ENCODE measurements at regions not wholly inside any gene's neighbourhood (a gene's known extent, or its start where the extent isn't known, plus 50 kb on each side); places are given as distances from the start of the nearest gene placed in this dataset.

GRCh38 chr15:99502661-99503060 lies 63.1 kb upstream of the MEF2A start:
- H3K79me2 ChIP-seq (ENCODE audit: control insufficient read depth, insufficient read depth, low read length) = no peaks in the 10 kb centered on the region; the same call in 1 of the 2 replicates
- RAD21 ChIA-PET (ENCODE audit: unreplicated experiment) = interaction anchor here (0.6 to 4.8 kb wide), 14 partner anchors 10 to 230 kb away, joined by 3 to 84 read pairs (median 4); partner anchors contain the start of gene MEF2A
- H3K36me3 ChIP-seq (ENCODE audit: control insufficient read depth in 2 of 2, insufficient read depth in 2 of 2, low read length in 1 of 2) = no peaks in the 10 kb centered on the region
- intact Hi-C loops (cut with micrococcal nuclease; ENCODE audit: unreplicated experiment) = loop anchor here (5.0 kb wide), 2 partner anchors 130 to 230 kb away; no protein-coding TSS in a partner anchor
- peak; percentile 2; the same call in 2 of the 3 replicates for ATAC-seq
- BruUV-seq (replicated peaks) = no TSS peak
- SMC1A ChIA-PET (ENCODE audit: uncharacterized antibody, unreplicated experiment) = interaction anchor here (0.7 to 4.9 kb wide), 20 partner anchors 11 to 248 kb away, joined by 3 to 92 read pairs (median 4); partner anchors contain the start of gene LYSMD4
- peaks cover 57% of the 10 kb centered on the region for H3K4me1 ChIP-seq (ENCODE audit: control insufficient read depth, insufficient read depth, low read length)
- H3K9ac ChIP-seq (ENCODE audit: control insufficient read depth, insufficient read depth, low read length) = peak overlapping the region; percentile 78
- no peak for FAIRE-seq
- H3K9me3 ChIP-seq (replicated peaks; ENCODE audit: control insufficient read depth, insufficient read depth, low read length) = peaks cover 4% of the 10 kb centered on the region; the same call in 2 of the 3 replicates
- CTCF ChIA-PET = interaction anchor here (0.9 to 3.8 kb wide), 10 partner anchors 9 to 230 kb away, joined by 3 to 38 read pairs (median 5); no protein-coding TSS in a partner anchor
- 5% methylated on average over 5 of the region's 5 CpGs for WGBS (ENCODE audit: insufficient coverage, insufficient replicate concordance, low lambda C conversion rate, missing lambda C conversion rate)
- TF ChIP-seq TBL1XR1 (IDR thresholded peaks at IDR 0.05; ENCODE audit: low read depth, low read length) (no peak), POLR2A (IDR thresholded peaks at IDR 0.05; ENCODE audit: low read depth, low read length) (peak; percentile 9; the same call in 1 of the 2 replicates)
- POLR2A ChIA-PET = interaction anchor here (0.7 to 3.8 kb wide), 6 partner anchors 10 to 250 kb away, joined by 3 to 48 read pairs (median 4); partner anchors contain the start of gene LYSMD4
- H4K20me1 ChIP-seq (ENCODE audit: control insufficient read depth, insufficient read depth) = no peaks in the 10 kb centered on the region
- in situ Hi-C loops (cut with MboI) = loop anchor here (25.0 kb wide), 1 partner anchor 1435 kb away; no protein-coding TSS in a partner anchor
- H3K27ac ChIP-seq (ENCODE audit: control insufficient read depth, insufficient read depth) = peak overlapping the region; percentile 95
- H2AFZ ChIP-seq (ENCODE audit: control insufficient read depth, low read depth, low read length) = peak overlapping the region; percentile 82
- H3K27me3 ChIP-seq (replicated peaks in 1 of 2; ENCODE audit: control insufficient read depth in 2 of 2, insufficient read depth in 2 of 2, low read length in 1 of 2) = no peaks in the 10 kb centered on the region
- H3K4me3 ChIP-seq = peak overlapping the region; percentile 33; the same call in 1 of the 2 replicates
- no peak for DNase-seq (ENCODE audit: low read depth, low spot score)
- peak overlapping the region; percentile 82 for H3K4me2 ChIP-seq (ENCODE audit: control insufficient read depth, insufficient read depth)

- Histone ChIP-seq H3K79me2 (ENCODE audit: control insufficient read depth, insufficient read depth, low read length) (peaks cover 3% of the 10 kb centered on the region), H3K9me3 (replicated peaks; ENCODE audit: control insufficient read depth, insufficient read depth, low read length) (peaks cover 4% of the 10 kb centered on the region; the same call in 2 of the 3 replicates), H4K20me1 (ENCODE audit: control insufficient read depth, insufficient read depth) (no peaks in the 10 kb centered on the region), H3K27ac (ENCODE audit: control insufficient read depth, insufficient read depth) (peak overlapping the region; percentile 95), H3K36me3 (ENCODE audit: control insufficient read depth in 2 of 2, insufficient read depth in 2 of 2, low read length in 1 of 2) (no peaks in the 10 kb centered on the region), H3K27me3 (replicated peaks in 1 of 2; ENCODE audit: control insufficient read depth in 2 of 2, insufficient read depth in 2 of 2, low read length in 1 of 2) (no peaks in the 10 kb centered on the region), H3K9ac (ENCODE audit: control insufficient read depth, insufficient read depth, low read length) (peak overlapping the region; percentile 78), H2AFZ (ENCODE audit: control insufficient read depth, low read depth, low read length) (peak overlapping the region; percentile 82), H3K4me3 (peak overlapping the region; percentile 33; the same call in 1 of the 2 replicates), H3K4me2 (ENCODE audit: control insufficient read depth, insufficient read depth) (peak overlapping the region; percentile 82), H3K4me1 (ENCODE audit: control insufficient read depth, insufficient read depth, low read length) (peaks cover 65% of the 10 kb centered on the region)
- TF ChIP-seq CREM (IDR thresholded peaks at IDR 0.05; ENCODE audit: low read depth) (no peak), ZNF207 (IDR thresholded peaks at IDR 0.05; ENCODE audit: borderline replicate concordance) (no peak), NRF1 (conservative IDR thresholded peaks at IDR 0.05; ENCODE audit: low read depth, low read length) (no peak), NFXL1 (IDR thresholded peaks at IDR 0.05; ENCODE audit: borderline replicate concordance) (no peak), USF2 (IDR thresholded peaks at IDR 0.05; ENCODE audit: borderline replicate concordance, low read depth, low read length) (no peak), ZBTB4 (CRISPR knock-in tag; IDR thresholded peaks at IDR 0.05) (no peak), FOS (IDR thresholded peaks at IDR 0.05; ENCODE audit: borderline replicate concordance, extremely low read depth, insufficient read length) (no peak)
- 11% methylated on average over 11 of the region's 11 CpGs for WGBS (ENCODE audit: insufficient coverage, insufficient replicate concordance, low lambda C conversion rate, missing lambda C conversion rate)
- SMC1A ChIA-PET (ENCODE audit: uncharacterized antibody, unreplicated experiment) = interaction anchor here (0.9 to 4.9 kb wide), 15 partner anchors 10 to 249 kb away, joined by 3 to 92 read pairs (median 6); no protein-coding TSS in a partner anchor
- no TSS peak for BruUV-seq (replicated peaks)
- ATAC-seq (no peak), FAIRE-seq (no peak), DNase-seq (ENCODE audit: low read depth, low spot score) (no peak)
- CTCF ChIA-PET = interaction anchor here (0.9 to 3.8 kb wide), 12 partner anchors 9 to 231 kb away, joined by 3 to 38 read pairs (median 4); no protein-coding TSS in a partner anchor
- in situ Hi-C loops (cut with MboI) = loop anchor here (25.0 kb wide), 1 partner anchor 1434 kb away; no protein-coding TSS in a partner anchor
- intact Hi-C loops (cut with micrococcal nuclease; ENCODE audit: unreplicated experiment) = loop anchor here (5.0 kb wide), 2 partner anchors 131 to 231 kb away; no protein-coding TSS in a partner anchor
- POLR2A ChIA-PET = interaction anchor here (1.3 to 3.8 kb wide), 2 partner anchors 9 to 10 kb away, joined by 3 to 48 read pairs; no protein-coding TSS in a partner anchor
- RAD21 ChIA-PET (ENCODE audit: unreplicated experiment) = interaction anchor here (0.8 to 4.8 kb wide), 10 partner anchors 9 to 231 kb away, joined by 3 to 84 read pairs (median 6); partner anchors contain the start of gene MEF2A
These were observed 62.4 kb upstream of the MEF2A start for GRCh38 chr15:99503411-99503810.
